Keratinocyte (primary cell): ENCODE measurements at regions not wholly inside any gene's neighbourhood (a gene's known extent, or its start where the extent isn't known, plus 50 kb on each side); places are given as distances from the start of the nearest gene placed in this dataset.

Source experiments
- CTCF ChIP-seq, 3 experiments: IDR thresholded peaks in 1 of 3; conservative IDR thresholded peaks in 1 of 3; optimal IDR thresholded peaks in 1 of 3; 2 replicates in 2 of 3; 3 replicates in 1 of 3; pipeline versions ENCODE3 to v1.5.1; 2011; ENCODE audit warnings: low read length in 3 of 3, mild to moderate bottlenecking in 3 of 3, moderate library complexity in 2 of 3, control low read depth in 1 of 3, inconsistent platforms in 1 of 3; ENCODE audit not compliant: insufficient read depth in 2 of 3; ENCODE audit errors: extremely low read depth in 1 of 3
- EZH2 ChIP-seq: IDR thresholded peaks from one replicate; pipeline ENCODE4 v1.6.1; 2012; ENCODE audit warnings: inconsistent platforms, mild to moderate bottlenecking, low read length, moderate library complexity

- no peak for TF ChIP-seq EZH2
- TF ChIP-seq CTCF (optimal IDR thresholded peaks at IDR 0.05 in 1 of 3, IDR thresholded peaks at IDR 0.05 in 1 of 3, conservative IDR thresholded peaks at IDR 0.05 in 1 of 3; ENCODE audit: extremely low read depth in 1 of 3, insufficient read depth in 2 of 3, low read length in 3 of 3) = no peak
Observed at GRCh38 chr5:44679214-44679613, 129.5 kb upstream of the MRPS30 start.
